Tongue (tissue), 1 donor: ENCODE measurements at regions not wholly inside any gene's neighbourhood (a gene's known extent, or its start where the extent isn't known, plus 50 kb on each side); places are given as distances from the start of the nearest gene placed in this dataset.

Experiments
- DNase-seq: peaks from one replicate; pipeline ENCODE4 v3.0.0-alpha.2; 2015

DNA sequence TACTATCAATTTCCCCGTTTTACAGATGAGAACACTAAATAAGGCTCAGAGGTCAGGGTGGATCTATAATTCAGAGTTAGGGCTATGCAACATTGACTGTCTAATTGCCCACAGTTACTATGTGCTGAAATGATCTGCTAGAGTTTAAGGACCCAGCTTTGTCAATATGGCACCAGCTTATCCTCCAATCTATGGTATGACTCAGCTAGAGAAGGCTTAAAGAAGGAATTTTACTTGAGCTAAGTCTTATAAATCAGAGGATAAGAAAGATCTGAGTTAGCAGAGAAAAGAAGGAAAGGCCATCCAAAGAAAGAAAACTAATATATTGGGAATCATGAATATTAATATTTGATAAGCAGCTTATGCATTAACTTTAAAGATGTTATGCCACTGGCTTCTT lies 78.1 kb downstream of the ASB9 start:
- DNase-seq = no peak

DNA sequence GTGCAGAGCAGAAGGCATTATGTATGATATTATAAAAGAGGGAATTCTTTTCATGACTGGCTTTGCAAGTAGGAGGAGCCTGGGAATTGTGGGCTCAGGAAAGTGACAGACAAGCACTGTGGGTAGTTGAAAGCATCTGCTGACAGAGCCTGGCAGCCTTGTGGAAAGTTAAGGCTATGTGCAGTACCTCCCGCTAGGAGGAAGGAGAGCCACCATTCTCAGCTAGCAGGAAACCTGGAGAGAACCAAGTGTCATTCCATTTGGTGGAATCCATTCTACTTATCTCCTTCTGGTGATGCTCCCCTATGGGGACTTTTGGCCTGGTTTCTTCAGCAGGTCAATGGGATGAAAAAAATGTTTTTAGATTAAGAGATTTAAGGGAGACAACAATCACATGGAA lies 81.8 kb downstream of the ASB9 start:
- no peak for DNase-seq

DNA sequence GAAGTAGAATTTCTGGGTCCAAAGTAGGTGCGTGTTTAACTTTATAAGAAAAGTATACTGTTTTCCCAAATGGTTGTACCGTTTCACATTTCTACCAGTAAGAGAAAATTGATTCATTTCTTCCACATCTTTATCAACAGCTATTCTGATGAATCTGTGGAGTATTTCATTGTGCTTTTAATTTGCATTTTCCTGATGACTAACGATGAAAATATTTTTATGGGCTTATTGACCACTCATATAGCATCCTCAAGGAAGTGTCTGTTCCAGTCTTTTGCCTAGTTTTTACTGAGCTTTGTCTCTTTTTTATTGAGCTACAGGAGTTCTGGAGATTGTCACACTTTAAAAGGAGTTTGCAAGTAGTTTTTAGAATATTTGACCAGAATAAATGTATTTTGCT lies 92.6 kb downstream of the ASB9 start:
- DNase-seq = no peak

DNA sequence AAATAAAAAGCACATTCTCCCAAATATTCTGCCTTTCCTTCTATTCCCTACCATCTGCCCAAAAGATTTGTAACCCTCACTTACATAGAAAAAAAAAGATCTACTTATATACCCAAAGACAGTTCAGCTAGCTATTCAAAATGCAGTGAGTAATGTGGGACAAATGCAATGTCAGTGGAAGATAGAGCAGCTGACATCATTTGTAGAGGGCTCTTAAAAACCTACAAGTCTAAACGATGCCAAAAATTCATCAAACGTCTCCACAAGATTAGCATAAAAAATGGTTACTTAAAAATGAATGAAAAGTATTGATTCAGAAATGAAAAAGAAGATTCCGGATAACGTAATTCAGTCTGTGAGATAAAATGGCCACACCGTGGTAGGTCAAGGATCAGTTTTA lies 96.5 kb downstream of the ASB9 start:
- DNase-seq = no peak

DNA sequence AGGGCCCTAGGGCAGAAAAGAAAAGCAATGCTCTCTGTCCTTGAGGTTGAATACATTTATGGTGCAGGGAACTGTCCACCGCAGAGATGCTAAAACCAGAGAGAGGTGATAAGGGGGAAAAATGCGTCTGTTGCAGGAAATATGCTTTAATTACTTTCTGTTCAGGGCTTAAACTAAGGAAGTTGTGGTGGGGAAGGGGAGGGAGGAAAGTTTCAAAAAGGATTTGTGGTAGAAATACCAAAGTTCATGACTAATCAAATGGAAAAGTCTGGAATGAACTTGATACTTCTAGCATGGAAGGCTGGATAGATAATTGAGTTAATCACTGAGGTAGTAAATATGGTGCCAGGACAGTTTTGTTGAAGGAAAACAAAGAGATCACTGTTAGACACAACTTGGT lies 99.0 kb downstream of the ASB9 start:
- no peak for DNase-seq

DNA sequence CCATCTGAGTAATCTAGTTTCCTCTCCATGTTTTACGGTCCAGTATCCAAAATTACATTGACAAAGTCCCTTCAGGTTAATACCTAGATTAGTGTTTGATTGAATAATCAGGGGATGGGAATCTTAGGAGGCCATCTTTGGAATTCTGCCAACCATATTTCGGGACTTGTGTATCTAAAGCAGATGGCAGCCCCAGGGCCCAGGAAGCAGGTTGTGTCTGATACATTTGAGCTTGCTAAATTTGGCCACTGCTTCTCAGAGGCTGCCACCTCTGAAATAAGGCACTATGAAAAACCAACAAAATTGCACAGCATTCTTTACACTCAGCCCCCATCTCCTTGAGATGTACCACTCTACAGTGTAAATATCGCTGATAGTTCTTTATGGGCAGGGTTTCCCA lies 102.1 kb downstream of the ASB9 start:
- DNase-seq = no peak

DNA sequence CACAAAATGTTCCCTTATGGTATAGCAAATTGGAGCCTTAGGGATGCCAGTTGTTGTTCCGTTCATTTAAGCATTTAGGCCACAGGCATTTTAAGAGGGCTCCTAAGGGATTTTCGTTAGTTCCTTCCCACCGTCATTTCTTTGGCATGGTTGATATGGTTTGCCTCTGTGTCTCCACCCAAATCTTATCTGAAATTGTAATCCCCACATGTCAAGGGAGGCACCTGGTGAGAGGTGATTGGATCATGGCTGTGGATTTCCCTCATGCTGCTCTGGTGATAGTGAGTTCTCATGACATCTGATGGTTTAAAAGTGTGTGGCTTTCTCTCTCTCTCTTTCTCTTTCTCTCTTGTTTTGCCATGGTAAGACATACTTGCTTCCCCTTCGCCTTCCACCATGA lies 104.1 kb downstream of the ASB9 start:
- no peak for DNase-seq

DNA sequence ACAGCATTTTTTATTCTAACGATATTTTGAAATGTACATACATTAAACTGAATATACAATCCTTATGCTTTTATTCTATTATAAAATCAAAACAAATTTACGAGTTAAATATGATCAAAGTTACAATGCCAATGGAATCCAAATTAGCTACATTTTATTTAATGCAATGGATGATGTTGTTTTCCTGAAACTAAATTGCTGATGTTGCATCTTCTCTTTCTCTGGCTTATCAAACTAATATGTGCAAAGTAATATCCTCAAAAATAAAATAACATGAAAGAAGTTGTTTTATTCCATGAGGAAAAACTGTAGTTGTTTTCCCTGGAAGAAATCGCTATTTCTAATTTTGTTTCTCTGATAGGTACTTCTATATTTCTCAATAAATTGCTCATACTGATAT lies 106.8 kb downstream of the ASB9 start:
- no peak for DNase-seq

DNA sequence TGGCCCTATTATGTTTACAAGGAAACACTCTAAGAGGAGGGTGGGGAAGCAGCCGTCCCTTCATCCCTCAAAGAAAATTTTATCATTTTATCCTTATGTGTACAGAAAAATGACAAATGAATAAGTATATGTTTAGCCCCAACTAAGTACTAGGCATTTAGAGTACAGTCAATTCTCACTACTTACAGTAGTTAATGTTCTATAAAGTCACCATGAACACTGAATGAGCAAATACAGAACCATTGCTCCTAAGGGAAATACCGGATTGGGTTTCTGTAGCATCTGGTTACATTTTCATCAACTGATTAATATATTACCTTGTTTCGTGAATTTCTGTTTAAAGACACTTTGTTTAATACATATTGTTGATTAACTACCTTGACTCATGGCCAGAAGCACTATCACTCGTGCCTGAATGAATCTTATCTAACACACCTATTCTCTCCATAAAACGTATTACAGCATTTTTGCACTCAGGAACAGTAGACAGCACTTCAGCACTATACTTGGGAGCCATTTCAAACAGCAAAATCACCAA lies 109.3 kb downstream of the ASB9 start:
- DNase-seq = no peak

DNA sequence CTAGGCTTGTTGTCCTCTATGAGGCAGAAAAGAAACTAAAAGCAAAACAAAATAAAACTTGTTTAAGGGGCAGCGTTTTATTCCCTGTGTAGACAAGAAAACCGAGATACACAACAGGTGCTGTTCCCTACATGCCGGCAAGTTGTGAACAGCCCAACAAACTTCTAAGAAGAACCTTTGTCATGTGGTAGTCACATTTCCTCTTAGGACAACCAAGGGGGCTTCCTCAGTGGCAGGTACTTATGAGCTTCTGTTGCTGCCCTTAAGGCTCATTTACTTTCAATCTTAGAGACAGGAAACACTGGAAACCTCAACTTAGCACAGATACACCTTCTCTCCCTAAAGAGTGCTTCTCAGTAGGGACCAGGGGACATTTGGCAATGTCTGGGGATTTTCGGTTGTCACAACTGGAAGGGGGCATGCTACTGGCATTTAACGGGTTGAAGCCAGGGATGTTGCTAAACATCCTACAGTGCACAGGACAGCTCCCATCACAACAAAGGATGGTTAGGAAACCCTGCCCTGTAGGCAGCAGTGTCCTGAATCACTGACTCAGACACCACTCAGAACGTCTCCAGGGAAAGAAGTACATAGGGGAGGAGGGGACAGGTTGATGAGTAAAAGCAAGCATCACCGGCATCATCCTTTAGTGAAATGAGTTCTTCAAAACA lies 111.0 kb downstream of the ASB9 start:
- DNase-seq = no peak

DNA sequence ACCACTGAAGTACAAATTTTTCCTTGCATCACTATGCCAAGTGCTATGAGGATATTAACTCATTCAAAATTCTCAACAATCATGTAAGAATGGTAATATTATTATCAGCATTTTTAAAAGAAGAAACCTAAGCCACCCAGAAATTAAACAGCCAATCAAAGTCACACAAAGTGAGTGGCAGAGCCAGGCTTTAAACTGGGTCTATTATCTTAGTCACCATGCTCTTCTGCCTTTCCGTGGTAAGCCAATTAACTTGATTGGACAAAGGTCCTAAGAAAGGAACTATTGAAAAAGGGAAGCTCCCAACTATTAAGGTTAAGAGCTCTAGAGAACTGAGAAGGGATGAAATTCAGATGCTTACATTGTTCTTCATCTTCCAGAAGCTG lies 111.5 kb downstream of the ASB9 start:
- no peak for DNase-seq

DNA sequence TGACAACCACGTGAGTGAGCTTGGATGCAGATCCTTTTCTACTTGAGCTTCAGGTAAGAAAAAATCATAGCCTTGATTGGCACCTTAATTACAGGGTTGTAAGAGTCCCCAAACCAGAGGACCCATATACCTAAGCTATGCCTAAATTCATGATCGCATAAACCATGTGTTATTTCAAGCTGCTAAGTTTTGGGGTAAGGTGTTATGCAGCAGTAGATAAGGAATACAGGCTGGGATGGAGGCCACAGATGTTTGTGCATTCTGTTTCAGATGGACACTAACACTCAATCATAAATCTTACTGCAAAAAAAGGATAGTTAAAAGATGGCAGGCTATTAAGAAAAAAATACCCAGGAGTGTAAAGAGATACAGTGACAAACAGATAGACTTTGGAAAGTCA lies 112.3 kb downstream of the ASB9 start:
- no peak for DNase-seq

DNA sequence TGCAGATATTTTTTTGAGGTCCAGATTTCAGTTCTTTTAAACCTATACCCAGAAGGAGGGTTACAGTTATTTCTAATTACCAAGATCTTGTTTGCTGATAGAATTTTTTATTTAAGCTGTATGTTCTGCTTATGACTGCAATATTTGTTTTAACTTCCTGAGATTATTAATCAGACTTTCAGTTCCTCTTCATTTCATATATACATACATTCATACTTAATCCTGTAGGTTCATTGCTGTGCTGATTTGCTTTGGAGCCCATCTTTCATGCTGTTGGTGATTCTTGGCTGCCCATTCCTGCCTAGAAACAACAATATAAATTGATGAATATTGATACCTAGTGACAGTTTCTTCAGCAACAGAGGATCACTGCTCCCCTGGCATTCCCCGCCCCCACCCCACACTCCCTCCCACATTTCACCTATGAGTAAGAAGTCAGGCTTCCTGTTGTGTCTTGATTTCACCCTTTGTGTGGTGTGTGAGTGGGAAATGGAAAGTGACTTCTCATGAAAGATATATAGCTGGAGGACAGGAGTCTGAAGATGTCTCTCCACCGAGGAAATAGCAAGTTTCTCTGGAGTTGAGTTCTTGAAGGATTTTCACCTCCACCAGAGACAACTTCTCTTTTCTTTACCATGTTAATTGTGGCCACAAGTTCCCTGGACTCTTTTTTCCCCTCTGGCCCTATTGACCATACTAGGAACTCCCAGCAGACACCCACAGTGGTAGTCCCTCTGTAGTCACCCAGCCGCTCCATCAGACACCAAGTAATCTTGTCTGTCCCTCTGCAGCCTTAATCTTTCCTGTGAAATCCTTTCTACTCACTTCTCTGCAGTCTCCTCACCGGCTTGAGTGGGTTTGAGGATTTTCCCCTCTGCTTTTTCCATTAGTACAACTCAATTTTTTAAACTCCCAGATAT lies 118.4 kb downstream of the ASB9 start:
- DNase-seq = no peak

DNA sequence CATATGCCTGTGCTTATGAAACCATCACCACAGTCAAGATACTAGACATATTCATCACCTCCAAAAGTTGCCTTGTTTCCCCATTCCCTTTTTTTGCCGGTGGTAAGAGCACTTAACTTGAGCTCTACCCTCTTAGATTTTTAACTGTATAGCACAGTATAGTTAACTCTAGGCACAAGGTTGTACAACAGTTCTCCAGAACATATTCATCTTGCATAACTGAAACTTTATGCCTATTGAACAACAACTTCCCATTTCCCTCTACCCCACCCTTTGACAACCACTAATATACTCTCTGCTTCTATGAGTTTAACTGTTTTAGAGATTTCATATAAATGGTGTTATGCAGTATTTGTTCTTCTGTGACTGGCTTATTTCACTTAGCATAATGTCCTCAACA lies 119.3 kb downstream of the ASB9 start:
- no peak for DNase-seq

DNA sequence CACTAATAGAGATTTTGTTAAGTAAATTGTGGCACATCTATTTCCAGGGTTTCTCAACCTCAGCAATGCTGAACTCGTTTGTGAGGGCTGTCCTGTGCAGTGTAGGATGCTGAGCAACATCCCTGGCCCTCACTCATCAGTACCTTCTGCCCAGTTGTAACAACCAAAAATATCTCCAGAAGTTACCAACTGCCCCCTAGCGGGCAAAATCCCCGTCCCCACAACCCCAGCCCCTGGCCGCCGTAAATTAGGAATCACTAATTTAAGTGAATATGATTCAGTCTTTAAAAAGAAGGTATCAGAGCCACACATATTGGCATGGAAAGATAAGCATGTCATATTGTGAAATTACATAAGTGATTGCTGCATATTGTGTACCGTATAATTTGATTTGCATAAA lies 123.4 kb downstream of the ASB9 start:
- no peak for DNase-seq

DNA sequence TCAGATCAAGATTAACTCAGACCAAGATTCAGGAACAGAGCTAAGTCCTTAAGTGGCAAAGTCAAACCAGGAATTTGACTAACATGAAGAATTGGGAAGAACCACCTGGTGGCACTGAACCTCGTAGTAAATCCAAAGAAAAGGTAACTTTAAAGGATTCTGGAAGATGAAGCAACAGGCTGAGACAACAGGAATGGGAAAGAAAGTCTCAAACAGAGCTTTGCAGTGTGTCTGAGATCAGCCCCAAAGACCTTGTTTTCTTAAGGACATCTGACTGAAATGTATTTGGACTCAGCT lies 126.1 kb downstream of the ASB9 start:
- DNase-seq = peak; percentile 0

DNA sequence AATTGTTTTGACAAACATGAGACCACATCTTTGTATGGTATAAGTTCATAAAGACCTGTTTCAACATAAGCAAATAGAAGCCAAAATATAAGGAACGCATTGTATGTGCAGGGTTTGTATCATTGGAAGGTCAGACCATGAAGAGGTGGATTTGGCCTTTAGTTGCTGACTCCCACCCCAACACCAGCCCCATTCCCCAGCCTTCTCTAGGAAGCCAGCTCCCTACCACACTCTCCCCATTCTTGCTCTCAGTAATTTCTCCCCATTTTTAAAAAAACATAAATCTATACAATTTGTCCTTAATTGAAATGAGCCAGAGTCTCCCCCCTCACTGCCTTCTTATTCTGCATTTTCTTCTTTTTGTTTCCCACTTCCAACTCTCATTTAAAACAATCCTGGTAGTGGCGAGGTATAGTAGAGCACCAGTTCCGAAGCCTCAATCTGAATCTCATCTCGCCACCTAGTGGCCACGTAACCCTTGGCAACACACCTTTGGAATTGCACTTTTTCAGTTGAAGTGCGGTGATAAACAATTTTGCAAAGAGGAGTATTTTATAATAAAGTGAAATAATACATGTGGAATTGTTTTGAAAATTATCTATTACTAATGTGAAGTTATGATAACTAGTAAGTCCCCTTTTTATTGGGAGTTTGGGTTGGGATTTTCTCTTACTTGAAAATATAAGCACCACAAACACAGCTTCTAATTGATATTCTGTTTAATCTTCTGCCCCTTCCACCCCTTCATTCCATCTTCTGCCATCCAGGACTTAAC lies 126.6 kb downstream of the ASB9 start:
- peak; percentile 59 for DNase-seq

DNA sequence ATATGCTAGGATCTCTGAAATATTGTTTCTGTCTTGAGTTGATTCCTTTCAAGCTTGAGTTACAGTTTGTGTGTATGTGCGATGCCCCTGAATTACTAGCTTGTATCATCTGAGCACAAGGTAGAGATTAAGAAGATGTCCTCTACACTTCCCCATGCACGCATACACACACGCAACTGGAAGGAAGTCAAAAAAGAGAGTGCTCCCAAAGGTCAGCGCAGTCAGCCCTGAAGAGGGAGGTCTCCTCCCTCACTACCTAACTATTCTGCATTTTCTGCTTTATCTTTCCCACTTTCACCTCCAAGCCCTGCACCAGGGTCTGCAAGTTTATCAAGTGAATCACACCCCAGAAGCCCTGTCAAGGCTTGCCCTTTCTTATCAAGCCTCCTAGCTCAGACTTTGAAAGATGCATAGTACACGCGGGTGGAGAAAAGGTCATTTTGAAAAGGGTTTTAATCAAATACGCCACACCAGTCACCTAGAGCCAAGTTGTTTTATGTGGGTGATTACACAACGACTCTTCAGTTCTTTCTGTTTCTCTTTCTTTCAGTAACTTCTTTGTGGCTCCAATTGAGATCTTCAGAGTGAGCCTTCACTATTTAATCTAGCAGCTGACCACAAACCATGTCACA lies 127.7 kb downstream of the ASB9 start:
- DNase-seq = no peak

DNA sequence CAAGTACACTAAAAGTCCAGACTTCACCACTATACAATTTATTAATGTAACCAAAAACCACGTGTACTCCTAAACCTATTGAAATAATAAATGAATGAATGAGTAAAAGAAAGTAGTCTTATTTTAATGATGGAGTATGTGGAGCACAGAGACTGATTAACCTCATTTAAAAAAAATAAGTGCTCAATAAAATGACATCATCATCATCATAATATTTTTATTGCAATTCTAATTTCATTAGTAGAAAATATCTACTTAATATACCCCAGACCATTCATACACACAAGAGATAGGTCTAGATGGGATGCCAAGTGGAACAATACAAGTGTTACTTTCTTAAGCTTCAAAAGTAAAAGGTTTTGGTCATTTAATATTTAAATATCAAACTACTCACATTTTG lies 133.1 kb downstream of the ASB9 start:
- no peak for DNase-seq

DNA sequence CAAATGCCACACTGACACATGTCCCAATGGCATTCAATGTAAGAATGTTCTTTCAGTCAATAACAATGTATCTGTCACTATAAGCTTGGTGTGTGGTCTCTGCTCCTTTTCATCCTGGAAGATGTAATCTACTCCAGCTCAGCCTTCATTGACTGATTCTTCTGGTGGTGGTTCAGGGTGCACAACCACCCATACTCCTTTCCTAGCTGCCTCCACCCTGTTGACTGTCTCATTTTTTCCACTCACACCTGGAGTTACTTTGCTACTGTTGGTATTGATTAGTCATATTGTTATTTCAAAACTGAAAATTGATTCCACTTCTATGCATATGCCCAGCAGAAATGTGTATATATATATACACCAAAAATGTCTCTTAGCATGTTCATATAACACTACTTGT lies 140.5 kb downstream of the ASB9 start:
- no peak for DNase-seq

DNA sequence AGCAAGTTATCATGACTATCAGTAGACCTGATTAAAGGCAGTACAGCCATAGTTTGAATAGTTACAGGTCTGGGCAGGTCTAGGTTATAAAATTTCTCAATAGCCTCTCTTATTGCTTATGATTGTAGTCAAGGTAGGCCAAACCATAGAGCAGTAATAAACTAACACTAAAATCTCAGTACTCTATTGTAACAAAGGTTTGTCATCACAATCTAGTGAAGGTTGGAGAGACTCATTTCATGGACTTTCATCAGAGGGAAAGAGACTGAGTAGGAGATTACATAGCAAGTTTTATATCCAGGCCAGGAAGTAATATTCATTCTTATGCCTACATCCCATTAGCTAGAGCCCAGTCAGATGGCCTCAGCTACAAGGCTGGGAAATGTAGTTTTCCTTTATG lies 141.0 kb downstream of the ASB9 start:
- no peak for DNase-seq

DNA sequence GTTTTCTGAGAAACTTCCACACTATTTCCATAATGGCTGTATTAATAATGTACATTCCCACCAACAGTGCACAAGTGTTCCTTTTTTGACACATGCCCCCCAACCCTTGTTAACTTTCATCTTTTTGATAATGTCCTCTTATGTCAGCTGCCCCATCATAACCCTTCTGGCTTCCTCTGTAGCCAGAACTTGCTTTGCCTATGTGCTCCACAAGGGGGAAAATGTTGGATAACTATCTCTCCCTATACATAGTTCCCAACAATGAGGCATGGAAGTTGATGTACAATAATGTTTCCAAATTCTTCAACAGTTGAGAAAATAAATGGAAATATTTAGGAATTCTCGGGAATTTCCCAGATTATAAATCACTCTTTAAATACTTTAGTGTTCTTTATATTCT lies 142.9 kb downstream of the ASB9 start:
- no peak for DNase-seq

DNA sequence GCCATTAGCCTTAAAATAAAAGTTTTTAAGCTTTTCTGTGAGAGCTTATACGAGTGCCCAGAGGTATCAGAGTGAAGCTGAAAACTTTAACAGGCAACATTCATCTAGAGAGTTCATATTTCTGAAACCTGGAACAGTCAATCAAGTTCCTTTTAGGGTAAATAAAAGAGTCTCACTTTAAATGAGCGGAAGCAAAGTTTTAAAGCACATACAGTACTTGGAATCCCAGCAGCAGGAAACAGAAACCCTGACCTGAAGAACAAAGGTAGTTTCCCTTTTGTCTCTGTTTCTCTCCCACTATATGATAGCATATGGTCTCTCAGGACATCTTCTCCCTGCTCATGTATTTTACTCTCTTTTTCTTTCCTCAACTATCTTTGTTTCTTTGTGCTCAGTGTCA lies 153.0 kb downstream of the ASB9 start:
- DNase-seq = no peak
